Parathyroid adenoma (tissue), 2 donors: ENCODE measurements at regions not wholly inside any gene's neighbourhood (a gene's known extent, or its start where the extent isn't known, plus 50 kb on each side); places are given as distances from the start of the nearest gene placed in this dataset.

Source experiments
- H2AFZ ChIP-seq: fragments of 300-600 bp; sonication (generic); one replicate; pipeline ENCODE4 v1.7.0; 2017; ENCODE audit warnings: antibody characterized with exemption, mild to moderate bottlenecking
- H3K27ac ChIP-seq: fragments of 300-600 bp; sonication (generic); one replicate; pipeline ENCODE4 v1.7.0; 2017
- H3K27me3 ChIP-seq: fragments of 300-600 bp; sonication (generic); one replicate; pipeline ENCODE4 v1.7.0; 2017; ENCODE audit warnings: low read length; ENCODE audit not compliant: control insufficient read depth, insufficient read depth
- H3K36me3 ChIP-seq: fragments of 300-600 bp; sonication (generic); one replicate; pipeline ENCODE4 v1.7.0; 2017; ENCODE audit warnings: low read length; ENCODE audit not compliant: control insufficient read depth, insufficient read depth
- H3K4me1 ChIP-seq: fragments of 300-600 bp; sonication (generic); one replicate; pipeline ENCODE4 v1.7.0; 2017; ENCODE audit warnings: control low read depth
- H3K4me2 ChIP-seq: fragments of 300-600 bp; sonication (generic); one replicate; pipeline ENCODE4 v1.7.0; 2017; ENCODE audit warnings: low read length
- H3K4me3 ChIP-seq: fragments of 300-600 bp; sonication (generic); one replicate; pipeline ENCODE4 v1.7.0; 2017; ENCODE audit warnings: low read depth, low read length
- H3K79me2 ChIP-seq: fragments of 300-600 bp; sonication (generic); one replicate; pipeline ENCODE4 v1.7.0; 2017; ENCODE audit warnings: control low read depth
- H3K9ac ChIP-seq: fragments of 300-600 bp; sonication (generic); one replicate; pipeline ENCODE4 v1.7.0; 2017; ENCODE audit warnings: mild to moderate bottlenecking
- H3K9me3 ChIP-seq: fragments of 300-600 bp; sonication (generic); one replicate; pipeline ENCODE4 v1.7.0; 2017; ENCODE audit warnings: low read length; ENCODE audit not compliant: control insufficient read depth
- TF ChIP-seq, protein P1 (sequence below): fragments of 300-600 bp; sonication (generic); IDR thresholded peaks from one replicate; pipeline ENCODE4 v1.7.0; 2017; ENCODE audit warnings: antibody characterized with exemption, mild to moderate bottlenecking
- donor health status: primary hyperparathyroidism.

DNA sequence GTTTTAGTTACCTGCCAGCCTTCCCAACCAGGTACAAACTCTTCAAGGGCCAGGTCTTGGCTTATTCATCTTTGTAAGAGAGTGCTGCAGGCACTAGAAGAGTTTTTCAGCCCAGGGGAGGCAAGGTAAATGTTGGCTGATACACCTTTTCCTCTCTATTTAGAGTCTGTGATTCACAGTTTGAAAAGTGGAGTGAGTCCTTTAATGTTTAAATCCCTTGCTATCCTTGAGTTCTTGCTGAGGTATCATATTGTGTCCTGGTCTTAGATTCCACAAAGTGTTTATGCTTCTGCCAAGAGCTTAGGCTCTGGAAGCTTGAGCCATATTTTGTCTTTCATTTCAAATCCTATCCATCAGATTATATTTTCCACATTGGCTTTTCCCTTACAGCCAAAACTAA is 52.8 kb upstream of the CITED2 start:
- Histone ChIP-seq H3K9ac (no peak overlapping the region), H3K36me3 (no peaks in the 10 kb centered on the region), H3K4me2 (no peak overlapping the region), H3K9me3 (no peaks in the 10 kb centered on the region), H2AFZ (peak overlapping the region; percentile 31), H3K79me2 (no peaks in the 10 kb centered on the region), H3K27me3 (no peaks in the 10 kb centered on the region), H3K4me3 (no peak overlapping the region), H3K4me1 (peaks cover 36% of the 10 kb centered on the region), H3K27ac (no peak overlapping the region)
- TF ChIP-seq, protein P1, sequence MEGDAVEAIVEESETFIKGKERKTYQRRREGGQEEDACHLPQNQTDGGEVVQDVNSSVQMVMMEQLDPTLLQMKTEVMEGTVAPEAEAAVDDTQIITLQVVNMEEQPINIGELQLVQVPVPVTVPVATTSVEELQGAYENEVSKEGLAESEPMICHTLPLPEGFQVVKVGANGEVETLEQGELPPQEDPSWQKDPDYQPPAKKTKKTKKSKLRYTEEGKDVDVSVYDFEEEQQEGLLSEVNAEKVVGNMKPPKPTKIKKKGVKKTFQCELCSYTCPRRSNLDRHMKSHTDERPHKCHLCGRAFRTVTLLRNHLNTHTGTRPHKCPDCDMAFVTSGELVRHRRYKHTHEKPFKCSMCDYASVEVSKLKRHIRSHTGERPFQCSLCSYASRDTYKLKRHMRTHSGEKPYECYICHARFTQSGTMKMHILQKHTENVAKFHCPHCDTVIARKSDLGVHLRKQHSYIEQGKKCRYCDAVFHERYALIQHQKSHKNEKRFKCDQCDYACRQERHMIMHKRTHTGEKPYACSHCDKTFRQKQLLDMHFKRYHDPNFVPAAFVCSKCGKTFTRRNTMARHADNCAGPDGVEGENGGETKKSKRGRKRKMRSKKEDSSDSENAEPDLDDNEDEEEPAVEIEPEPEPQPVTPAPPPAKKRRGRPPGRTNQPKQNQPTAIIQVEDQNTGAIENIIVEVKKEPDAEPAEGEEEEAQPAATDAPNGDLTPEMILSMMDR, result no peak

DNA sequence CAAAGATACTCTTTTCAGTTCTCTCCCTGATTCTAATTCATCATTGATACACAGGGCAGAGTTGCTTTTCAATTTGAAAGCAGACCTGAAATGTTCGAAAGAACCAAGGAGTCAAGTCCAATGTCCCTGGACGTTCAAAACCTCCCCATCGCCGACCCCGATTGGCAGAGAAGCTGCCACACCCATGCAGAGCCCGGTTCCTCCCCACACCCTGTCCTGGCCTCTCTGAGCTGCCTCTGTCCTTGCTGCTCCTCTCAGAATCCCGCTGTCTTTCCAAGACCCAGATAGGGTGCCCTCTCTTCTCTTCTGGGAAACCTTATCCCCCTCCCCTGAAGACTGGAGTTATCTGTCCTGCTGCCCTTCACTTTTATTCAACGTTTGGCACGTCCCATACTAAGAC is 52.3 kb upstream of the CITED2 start:
- Histone ChIP-seq H3K36me3 (no peaks in the 10 kb centered on the region), H3K4me3 (no peak overlapping the region), H3K27me3 (no peaks in the 10 kb centered on the region), H3K4me1 (peaks cover 40% of the 10 kb centered on the region), H3K4me2 (no peak overlapping the region), H3K9me3 (no peaks in the 10 kb centered on the region), H3K79me2 (no peaks in the 10 kb centered on the region), H3K27ac (no peak overlapping the region), H3K9ac (no peak overlapping the region), H2AFZ (peak overlapping the region; percentile 31)
- TF ChIP-seq, protein P1, result no peak

DNA sequence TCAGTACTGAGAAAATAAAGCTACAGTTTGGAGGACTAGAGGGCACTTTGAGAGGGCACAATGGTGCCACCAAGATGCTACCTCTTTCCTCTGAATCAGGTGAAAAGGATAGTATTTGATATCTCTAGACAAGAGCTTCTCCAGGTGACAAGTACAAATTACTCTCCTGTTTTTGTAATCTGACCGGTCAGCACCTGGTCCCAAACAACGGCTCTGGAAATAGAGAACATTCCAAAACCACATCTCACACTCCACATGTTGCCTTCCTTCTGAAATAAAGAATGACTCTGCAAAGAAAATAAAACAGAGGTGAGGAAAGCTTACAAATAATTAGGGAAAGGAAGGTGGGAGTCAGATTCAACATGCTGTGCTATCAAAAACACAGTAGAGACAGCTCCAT is 51.3 kb upstream of the CITED2 start:
- no peaks in the 10 kb centered on the region for H3K79me2 ChIP-seq
- no peaks in the 10 kb centered on the region for H3K9me3 ChIP-seq
- peaks cover 49% of the 10 kb centered on the region for H3K4me1 ChIP-seq
- H3K27ac ChIP-seq, result no peak overlapping the region
- H3K36me3 ChIP-seq, result no peaks in the 10 kb centered on the region
- TF ChIP-seq, protein P1, result no peak
- H3K4me3 ChIP-seq, result no peak overlapping the region
- no peak overlapping the region for H3K9ac ChIP-seq
- H3K27me3 ChIP-seq, result no peaks in the 10 kb centered on the region
- peak overlapping the region; percentile 47 for H2AFZ ChIP-seq
- no peak overlapping the region for H3K4me2 ChIP-seq

DNA sequence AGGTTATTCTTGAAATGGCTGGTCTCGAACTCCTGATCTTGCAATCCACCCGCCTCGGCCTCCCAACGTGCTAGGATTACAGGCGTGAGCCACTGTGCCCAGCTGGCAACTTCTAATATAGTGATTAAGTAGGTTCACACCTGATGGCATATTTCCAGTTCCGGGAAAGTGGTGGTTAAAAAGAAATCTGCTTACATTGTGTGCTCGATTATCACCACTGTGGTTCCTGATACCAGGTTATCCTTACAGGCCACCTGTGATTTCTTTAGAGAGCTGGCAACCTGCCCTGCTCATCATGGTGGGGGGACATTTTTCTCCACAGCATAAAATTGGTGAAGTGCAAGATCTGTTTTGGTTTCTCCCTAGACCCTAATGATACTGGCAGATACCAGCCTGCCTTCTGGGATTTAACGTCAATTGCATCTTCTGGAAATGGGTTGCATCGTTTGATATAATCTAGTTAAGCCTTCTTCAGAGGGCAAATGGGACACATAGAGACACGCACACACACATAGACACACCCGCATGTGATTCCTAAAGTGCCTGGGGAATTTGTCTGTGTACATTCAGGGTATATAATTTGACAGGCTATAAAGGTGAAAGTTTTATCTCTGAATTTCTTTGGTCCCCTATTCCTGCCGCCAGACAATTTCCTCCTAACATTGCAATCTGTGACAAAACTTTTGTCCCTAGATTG is 49.7 kb upstream of the CITED2 start:
- TF ChIP-seq, protein P1, result no peak
- Histone ChIP-seq H3K27me3 (no peaks in the 10 kb centered on the region), H3K9ac (no peak overlapping the region), H3K9me3 (no peaks in the 10 kb centered on the region), H3K4me2 (no peak overlapping the region), H3K36me3 (no peaks in the 10 kb centered on the region), H3K4me1 (peaks cover 49% of the 10 kb centered on the region), H3K4me3 (no peak overlapping the region), H2AFZ (no peak overlapping the region), H3K27ac (no peak overlapping the region), H3K79me2 (no peaks in the 10 kb centered on the region)
